ENCODE measurements at regions not wholly inside any gene's neighbourhood (a gene's known extent, or its start where the extent isn't known, plus 50 kb on each side); places are given as distances from the start of the nearest gene placed in this dataset.

DNA sequence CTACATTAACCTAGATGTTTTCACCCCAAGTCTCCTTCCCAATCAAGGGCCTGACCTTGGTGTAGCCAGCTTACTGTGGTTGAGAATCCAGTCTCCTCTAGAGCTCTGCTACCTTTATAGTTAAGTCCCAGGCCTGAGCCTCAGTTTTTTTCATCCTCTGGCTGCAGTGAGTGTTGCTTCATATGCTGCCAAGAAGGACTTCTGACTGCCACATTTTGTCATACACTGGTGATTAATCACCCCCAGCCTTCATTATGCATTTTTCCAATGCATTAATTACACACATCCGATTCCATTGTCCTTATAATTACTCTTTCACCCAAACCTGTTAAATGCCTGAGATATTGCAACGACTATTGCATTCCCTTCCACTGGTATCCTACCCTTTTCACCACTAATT is 66.3 kb upstream of the FGGY start:
- no peaks in the 10 kb centered on the region for H3K9me3 ChIP-seq
- TF ChIP-seq EP300 (IDR thresholded peaks at IDR 0.05), result no peak
- no peak for TF ChIP-seq POLR2A (IDR thresholded peaks at IDR 0.05)
- TF ChIP-seq CTCF (IDR thresholded peaks at IDR 0.05), result no peak
- no peak for DNase-seq (ENCODE audit: low spot score in 2 of 2)
- H3K27ac ChIP-seq, result no peak overlapping the region
- WGBS, 2 donors, result 78 to 84% methylated on average over 2 of the region's 2 CpGs
- no peaks in the 10 kb centered on the region for H3K27me3 ChIP-seq
- peaks cover 0 to 6% (median 2%) of the 10 kb centered on the region in 4 donors for H3K4me1 ChIP-seq
- H3K4me3 ChIP-seq, result no peak overlapping the region
- no peaks in the 10 kb centered on the region for H3K36me3 ChIP-seq

GRCh38 chr1:59232216-59232615 is 64.7 kb upstream of the FGGY start:
- H3K36me3 ChIP-seq, result no peaks in the 10 kb centered on the region
- H3K27me3 ChIP-seq, result no peaks in the 10 kb centered on the region
- TF ChIP-seq POLR2A (IDR thresholded peaks at IDR 0.05), result no peak
- no peak overlapping the region for H3K27ac ChIP-seq
- 61 to 66% methylated on average over 6 of the region's 6 CpGs for WGBS, 2 donors
- DNase-seq (ENCODE audit: low spot score in 2 of 2), result no peak
- no peaks in the 10 kb centered on the region for H3K9me3 ChIP-seq
- H3K4me3 ChIP-seq, result no peak overlapping the region
- H3K4me1 ChIP-seq, result peaks cover 0 to 6% (median 2%) of the 10 kb centered on the region in 4 donors

- Histone ChIP-seq H3K4me3 (no peak overlapping the region), H3K36me3 (no peaks in the 10 kb centered on the region), H3K27ac (no peak overlapping the region), H3K9me3 (no peaks in the 10 kb centered on the region), H3K4me1 (peaks cover 0 to 6% (median 2%) of the 10 kb centered on the region in 4 donors), H3K27me3 (no peaks in the 10 kb centered on the region)
- 97 to 98% methylated on average over 1 of the region's 1 CpG for WGBS, 2 donors
- TF ChIP-seq POLR2A (IDR thresholded peaks at IDR 0.05), result no peak
- no peak for TF ChIP-seq CTCF (IDR thresholded peaks at IDR 0.05)
- TF ChIP-seq EP300 (IDR thresholded peaks at IDR 0.05), result no peak
- no peak for DNase-seq (ENCODE audit: low spot score in 2 of 2)
Observed at GRCh38 chr1:59233444-59233843, 63.5 kb upstream of the FGGY start.

DNA sequence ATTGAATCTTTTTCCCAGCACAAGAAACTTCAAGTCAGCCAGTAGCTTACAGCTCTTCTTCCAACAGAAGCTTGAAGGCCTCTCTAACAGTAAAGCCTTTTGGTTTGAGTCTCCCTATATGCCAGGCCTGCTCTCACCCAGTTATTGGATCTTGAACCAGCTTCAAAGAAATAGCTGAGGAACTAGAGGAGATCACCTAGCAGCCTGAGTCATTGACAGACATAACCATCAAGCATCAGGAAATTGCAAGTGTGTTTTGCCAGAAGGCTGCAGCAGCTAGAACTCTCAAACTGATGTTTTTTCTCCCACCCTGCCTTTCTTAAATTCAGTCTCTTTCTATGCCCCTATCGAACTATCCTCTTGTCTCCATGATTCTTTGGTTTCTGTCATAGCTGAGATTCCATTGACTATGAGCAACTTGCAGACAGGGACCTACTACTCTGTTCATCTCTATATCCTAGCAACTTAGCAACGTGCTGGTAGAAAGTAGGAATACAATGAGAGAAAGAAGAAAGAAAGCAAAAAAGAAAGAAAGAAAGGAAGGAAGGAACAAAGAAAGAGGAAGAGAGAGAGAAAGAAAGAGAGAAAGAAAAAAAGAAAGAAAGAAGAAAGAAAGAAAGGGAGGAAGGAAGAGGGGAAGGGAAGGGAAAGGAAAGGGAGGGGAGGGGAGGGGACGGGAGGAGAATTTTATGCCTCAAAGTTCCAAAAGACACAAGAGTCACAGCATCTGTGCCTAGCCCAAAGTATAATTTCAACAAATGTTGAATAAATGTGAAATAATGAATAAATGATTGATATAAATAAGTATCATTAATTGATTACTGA is 60.0 kb upstream of the FGGY start:
- WGBS, 2 donors, result 86 to 92% methylated on average over 3 of the region's 3 CpGs
- no peak overlapping the region for H3K27ac ChIP-seq
- no peaks in the 10 kb centered on the region for H3K9me3 ChIP-seq
- H3K4me1 ChIP-seq, result no peaks in the 10 kb centered on the region
- no peak for DNase-seq (ENCODE audit: low spot score in 2 of 2)
- no peak overlapping the region for H3K4me3 ChIP-seq
- no peaks in the 10 kb centered on the region for H3K27me3 ChIP-seq
- TF ChIP-seq EP300 (IDR thresholded peaks at IDR 0.05), result no peak
- no peak for TF ChIP-seq CTCF (IDR thresholded peaks at IDR 0.05)
- no peak for TF ChIP-seq POLR2A (IDR thresholded peaks at IDR 0.05)
- H3K36me3 ChIP-seq, result no peaks in the 10 kb centered on the region

DNA sequence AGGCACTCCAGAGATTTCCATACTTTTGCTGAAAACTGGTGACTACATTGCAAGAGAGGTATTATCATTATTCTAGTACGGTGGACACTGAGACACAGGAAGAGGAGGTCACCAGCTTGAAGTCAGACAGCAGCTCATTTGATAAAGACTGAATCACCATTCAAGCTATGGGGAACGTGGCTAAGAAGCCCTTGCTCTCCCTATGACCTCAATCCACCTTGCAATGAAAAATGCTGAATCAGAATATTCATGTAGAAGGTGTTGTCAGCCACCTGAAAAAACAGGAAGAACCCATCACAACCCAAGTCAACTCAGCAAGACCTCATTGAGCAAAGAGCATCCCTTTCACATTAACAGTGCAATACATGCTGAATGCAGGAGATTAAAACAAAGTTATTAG is 59.0 kb upstream of the FGGY start:
- Histone ChIP-seq H3K36me3 (no peaks in the 10 kb centered on the region), H3K9me3 (no peaks in the 10 kb centered on the region), H3K4me3 (no peak overlapping the region), H3K27me3 (no peaks in the 10 kb centered on the region), H3K4me1 (no peaks in the 10 kb centered on the region), H3K27ac (no peak overlapping the region)
- no peak for TF ChIP-seq POLR2A (IDR thresholded peaks at IDR 0.05)
- TF ChIP-seq EP300 (IDR thresholded peaks at IDR 0.05), result no peak
- 61 to 71% methylated on average over 2 of the region's 2 CpGs for WGBS, 2 donors
- DNase-seq (ENCODE audit: low spot score in 2 of 2), result no peak

DNA sequence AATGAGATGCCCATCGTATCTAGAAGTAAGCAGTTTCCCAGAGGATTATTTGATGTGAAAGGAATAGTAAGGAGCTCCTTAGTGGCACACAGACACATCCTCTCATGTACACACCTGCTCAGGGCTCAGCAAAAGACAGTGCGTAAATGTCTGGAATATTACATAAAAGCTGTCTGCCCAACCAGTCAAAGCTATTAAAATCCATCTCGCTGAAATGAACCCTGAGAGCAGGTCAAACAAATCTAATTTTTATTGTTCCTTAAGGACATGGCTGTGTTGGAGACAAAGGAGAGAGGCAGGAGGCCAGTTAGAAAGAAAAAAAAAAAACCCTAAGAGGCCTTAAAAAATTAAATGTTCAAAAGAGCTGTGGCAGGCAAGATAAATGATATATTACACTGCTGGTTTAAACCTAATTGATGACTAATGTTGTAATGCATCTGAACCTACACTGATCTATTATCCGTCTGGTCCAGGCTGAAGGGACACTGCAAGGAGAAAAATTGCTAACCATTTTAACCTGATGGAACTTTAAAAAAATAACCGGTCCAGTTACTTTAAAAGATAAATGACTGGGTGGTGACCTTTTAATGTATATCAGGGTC is 58.5 kb upstream of the FGGY start:
- Histone ChIP-seq H3K27ac (no peak overlapping the region), H3K9me3 (no peaks in the 10 kb centered on the region), H3K27me3 (no peaks in the 10 kb centered on the region), H3K4me1 (no peaks in the 10 kb centered on the region), H3K36me3 (no peaks in the 10 kb centered on the region), H3K4me3 (no peak overlapping the region)
- TF ChIP-seq CTCF (IDR thresholded peaks at IDR 0.05) (no peak), EP300 (IDR thresholded peaks at IDR 0.05) (no peak), POLR2A (IDR thresholded peaks at IDR 0.05) (no peak)
- DNase-seq (ENCODE audit: low spot score in 2 of 2), result no peak
- 73 to 83% methylated on average over 5 of the region's 5 CpGs for WGBS, 2 donors

Measured in tibial nerve (tissue), 4 donors.